ENCODE measurements at regions not wholly inside any gene's neighbourhood (a gene's known extent, or its start where the extent isn't known, plus 50 kb on each side); places are given as distances from the start of the nearest gene placed in this dataset.

DNA sequence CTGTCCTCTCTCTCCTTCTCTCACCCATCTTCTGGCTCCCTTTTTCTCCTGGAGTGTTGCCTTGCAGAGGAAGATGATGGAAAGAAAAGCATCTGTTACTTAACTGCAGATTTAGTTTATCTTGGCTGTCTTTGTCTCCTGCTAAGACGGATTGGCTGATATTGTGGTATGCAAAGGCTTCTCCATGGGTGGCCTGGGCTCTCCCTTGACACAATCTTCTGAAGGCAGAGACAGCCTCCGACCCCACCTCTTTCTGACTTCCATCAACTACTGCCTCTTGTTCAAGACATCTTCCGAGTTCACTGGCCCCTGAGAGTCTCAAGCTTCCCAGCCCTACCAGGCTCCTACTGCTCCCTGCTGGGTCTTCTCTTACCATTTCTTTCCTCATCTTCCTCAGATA is 403.7 kb downstream of the LRRC70 start (continued):
- TF ChIP-seq, protein P1, sequence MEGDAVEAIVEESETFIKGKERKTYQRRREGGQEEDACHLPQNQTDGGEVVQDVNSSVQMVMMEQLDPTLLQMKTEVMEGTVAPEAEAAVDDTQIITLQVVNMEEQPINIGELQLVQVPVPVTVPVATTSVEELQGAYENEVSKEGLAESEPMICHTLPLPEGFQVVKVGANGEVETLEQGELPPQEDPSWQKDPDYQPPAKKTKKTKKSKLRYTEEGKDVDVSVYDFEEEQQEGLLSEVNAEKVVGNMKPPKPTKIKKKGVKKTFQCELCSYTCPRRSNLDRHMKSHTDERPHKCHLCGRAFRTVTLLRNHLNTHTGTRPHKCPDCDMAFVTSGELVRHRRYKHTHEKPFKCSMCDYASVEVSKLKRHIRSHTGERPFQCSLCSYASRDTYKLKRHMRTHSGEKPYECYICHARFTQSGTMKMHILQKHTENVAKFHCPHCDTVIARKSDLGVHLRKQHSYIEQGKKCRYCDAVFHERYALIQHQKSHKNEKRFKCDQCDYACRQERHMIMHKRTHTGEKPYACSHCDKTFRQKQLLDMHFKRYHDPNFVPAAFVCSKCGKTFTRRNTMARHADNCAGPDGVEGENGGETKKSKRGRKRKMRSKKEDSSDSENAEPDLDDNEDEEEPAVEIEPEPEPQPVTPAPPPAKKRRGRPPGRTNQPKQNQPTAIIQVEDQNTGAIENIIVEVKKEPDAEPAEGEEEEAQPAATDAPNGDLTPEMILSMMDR (IDR thresholded peaks at IDR 0.05) = no peak
- TF ChIP-seq, protein P2, sequence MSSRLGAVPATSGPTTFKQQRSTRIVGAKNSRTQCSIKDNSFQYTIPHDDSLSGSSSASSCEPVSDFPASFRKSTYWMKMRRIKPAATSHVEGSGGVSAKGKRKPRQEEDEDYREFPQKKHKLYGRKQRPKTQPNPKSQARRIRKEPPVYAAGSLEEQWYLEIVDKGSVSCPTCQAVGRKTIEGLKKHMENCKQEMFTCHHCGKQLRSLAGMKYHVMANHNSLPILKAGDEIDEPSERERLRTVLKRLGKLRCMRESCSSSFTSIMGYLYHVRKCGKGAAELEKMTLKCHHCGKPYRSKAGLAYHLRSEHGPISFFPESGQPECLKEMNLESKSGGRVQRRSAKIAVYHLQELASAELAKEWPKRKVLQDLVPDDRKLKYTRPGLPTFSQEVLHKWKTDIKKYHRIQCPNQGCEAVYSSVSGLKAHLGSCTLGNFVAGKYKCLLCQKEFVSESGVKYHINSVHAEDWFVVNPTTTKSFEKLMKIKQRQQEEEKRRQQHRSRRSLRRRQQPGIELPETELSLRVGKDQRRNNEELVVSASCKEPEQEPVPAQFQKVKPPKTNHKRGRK (CRISPR knock-in tag; IDR thresholded peaks at IDR 0.05; ENCODE audit: borderline replicate concordance) = no peak

DNA sequence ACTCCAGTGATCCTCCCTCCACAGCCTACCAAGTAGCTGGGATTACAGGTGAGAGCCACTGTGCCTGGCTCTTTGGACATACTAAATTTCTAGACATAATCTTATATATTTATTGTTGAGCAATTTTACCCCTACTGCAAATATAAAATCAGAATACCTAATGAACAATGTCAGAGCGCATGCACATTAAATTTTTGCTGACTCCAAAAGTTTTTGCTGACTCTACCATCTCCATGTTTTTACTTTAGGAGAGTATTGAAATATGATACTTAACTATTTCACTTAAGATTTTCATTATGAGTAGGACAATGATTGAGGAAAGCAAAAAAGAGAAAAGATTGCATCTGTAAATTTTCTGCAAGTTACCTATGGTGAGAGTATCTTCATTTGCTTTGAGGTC is 402.3 kb downstream of the LRRC70 start:
- no peak for ATAC-seq
- peaks cover 42% of the 10 kb centered on the region for H3K4me1 Mint-ChIP-seq
- H3K36me3 Mint-ChIP-seq = peaks cover 13% of the 10 kb centered on the region
- H3K4me3 Mint-ChIP-seq = no peak overlapping the region
- DNase-seq (ENCODE audit: low spot score) = no peak
- ChIA-PET POLR2A (no interaction called here), CTCF (no interaction called here)
- no peaks in the 10 kb centered on the region for H3K27me3 Mint-ChIP-seq (ENCODE audit: low read depth)
- peaks cover 15% of the 10 kb centered on the region for H3K9me3 Mint-ChIP-seq
- no peak overlapping the region for H3K27ac Mint-ChIP-seq
- TF ChIP-seq, protein P3, sequence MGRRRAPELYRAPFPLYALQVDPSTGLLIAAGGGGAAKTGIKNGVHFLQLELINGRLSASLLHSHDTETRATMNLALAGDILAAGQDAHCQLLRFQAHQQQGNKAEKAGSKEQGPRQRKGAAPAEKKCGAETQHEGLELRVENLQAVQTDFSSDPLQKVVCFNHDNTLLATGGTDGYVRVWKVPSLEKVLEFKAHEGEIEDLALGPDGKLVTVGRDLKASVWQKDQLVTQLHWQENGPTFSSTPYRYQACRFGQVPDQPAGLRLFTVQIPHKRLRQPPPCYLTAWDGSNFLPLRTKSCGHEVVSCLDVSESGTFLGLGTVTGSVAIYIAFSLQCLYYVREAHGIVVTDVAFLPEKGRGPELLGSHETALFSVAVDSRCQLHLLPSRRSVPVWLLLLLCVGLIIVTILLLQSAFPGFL (CRISPR knock-in tag; IDR thresholded peaks at IDR 0.05; ENCODE audit: borderline replicate concordance) = no peak
- TF ChIP-seq PRRX2 (CRISPR knock-in tag; IDR thresholded peaks at IDR 0.05) = no peak
- TF ChIP-seq ZNF232 (CRISPR knock-in tag; IDR thresholded peaks at IDR 0.05) = no peak

DNA sequence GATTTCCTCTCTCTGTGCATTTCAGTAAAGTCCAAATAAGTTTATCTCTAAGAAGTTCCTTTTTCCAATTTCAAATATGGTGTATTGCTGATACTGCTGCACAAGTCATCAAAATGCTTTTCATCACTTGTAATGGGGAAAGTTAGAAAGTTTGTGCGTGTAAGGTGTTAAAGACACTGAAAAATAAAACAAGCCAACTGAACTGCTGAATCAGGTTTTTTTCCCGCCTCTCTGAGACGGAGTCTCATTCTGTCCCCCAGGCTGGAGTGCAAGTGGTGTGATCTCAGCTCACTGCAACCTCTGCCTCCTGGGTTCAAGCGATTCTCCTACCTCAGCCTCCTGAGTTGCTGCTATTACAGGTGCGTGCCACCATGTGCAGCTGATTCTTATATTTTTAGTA is 400.9 kb downstream of the LRRC70 start:
- Mint-ChIP-seq H3K27me3 (ENCODE audit: low read depth) (no peaks in the 10 kb centered on the region), H3K36me3 (no peaks in the 10 kb centered on the region), H3K4me1 (peaks cover 43% of the 10 kb centered on the region), H3K9me3 (peaks cover 3% of the 10 kb centered on the region), H3K27ac (no peak overlapping the region), H3K4me3 (no peak overlapping the region)
- CTCF ChIA-PET = no interaction called here
- POLR2A ChIA-PET = no interaction called here
- DNase-seq (ENCODE audit: low spot score) = no peak
- ATAC-seq = no peak
- TF ChIP-seq, protein P4, sequence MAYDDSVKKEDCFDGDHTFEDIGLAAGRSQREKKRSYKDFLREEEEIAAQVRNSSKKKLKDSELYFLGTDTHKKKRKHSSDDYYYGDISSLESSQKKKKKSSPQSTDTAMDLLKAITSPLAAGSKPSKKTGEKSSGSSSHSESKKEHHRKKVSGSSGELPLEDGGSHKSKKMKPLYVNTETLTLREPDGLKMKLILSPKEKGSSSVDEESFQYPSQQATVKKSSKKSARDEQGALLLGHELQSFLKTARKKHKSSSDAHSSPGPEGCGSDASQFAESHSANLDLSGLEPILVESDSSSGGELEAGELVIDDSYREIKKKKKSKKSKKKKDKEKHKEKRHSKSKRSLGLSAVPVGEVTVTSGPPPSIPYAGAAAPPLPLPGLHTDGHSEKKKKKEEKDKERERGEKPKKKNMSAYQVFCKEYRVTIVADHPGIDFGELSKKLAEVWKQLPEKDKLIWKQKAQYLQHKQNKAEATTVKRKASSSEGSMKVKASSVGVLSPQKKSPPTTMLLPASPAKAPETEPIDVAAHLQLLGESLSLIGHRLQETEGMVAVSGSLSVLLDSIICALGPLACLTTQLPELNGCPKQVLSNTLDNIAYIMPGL (CRISPR knock-in tag; IDR thresholded peaks at IDR 0.05) = no peak
- TF ChIP-seq MXD4 (CRISPR knock-in tag; IDR thresholded peaks at IDR 0.05; ENCODE audit: borderline replicate concordance) (no peak), ZNF423 (CRISPR knock-in tag; IDR thresholded peaks at IDR 0.05) (no peak), NFE2L1 (CRISPR knock-in tag; IDR thresholded peaks at IDR 0.05) (no peak), ZNF121 (CRISPR knock-in tag; IDR thresholded peaks at IDR 0.05) (no peak), GABPB1 (CRISPR knock-in tag; IDR thresholded peaks at IDR 0.05) (no peak), JAZF1 (CRISPR knock-in tag; IDR thresholded peaks at IDR 0.05) (no peak), TEAD1 (CRISPR knock-in tag; IDR thresholded peaks at IDR 0.05) (no peak)
- TF ChIP-seq, protein P5, sequence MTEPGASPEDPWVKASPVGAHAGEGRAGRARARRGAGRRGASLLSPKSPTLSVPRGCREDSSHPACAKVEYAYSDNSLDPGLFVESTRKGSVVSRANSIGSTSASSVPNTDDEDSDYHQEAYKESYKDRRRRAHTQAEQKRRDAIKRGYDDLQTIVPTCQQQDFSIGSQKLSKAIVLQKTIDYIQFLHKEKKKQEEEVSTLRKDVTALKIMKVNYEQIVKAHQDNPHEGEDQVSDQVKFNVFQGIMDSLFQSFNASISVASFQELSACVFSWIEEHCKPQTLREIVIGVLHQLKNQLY (CRISPR knock-in tag; IDR thresholded peaks at IDR 0.05) = no peak
- TF ChIP-seq, protein P6, sequence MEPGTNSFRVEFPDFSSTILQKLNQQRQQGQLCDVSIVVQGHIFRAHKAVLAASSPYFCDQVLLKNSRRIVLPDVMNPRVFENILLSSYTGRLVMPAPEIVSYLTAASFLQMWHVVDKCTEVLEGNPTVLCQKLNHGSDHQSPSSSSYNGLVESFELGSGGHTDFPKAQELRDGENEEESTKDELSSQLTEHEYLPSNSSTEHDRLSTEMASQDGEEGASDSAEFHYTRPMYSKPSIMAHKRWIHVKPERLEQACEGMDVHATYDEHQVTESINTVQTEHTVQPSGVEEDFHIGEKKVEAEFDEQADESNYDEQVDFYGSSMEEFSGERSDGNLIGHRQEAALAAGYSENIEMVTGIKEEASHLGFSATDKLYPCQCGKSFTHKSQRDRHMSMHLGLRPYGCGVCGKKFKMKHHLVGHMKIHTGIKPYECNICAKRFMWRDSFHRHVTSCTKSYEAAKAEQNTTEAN (CRISPR knock-in tag; IDR thresholded peaks at IDR 0.05) = no peak
- TF ChIP-seq, protein P7, sequence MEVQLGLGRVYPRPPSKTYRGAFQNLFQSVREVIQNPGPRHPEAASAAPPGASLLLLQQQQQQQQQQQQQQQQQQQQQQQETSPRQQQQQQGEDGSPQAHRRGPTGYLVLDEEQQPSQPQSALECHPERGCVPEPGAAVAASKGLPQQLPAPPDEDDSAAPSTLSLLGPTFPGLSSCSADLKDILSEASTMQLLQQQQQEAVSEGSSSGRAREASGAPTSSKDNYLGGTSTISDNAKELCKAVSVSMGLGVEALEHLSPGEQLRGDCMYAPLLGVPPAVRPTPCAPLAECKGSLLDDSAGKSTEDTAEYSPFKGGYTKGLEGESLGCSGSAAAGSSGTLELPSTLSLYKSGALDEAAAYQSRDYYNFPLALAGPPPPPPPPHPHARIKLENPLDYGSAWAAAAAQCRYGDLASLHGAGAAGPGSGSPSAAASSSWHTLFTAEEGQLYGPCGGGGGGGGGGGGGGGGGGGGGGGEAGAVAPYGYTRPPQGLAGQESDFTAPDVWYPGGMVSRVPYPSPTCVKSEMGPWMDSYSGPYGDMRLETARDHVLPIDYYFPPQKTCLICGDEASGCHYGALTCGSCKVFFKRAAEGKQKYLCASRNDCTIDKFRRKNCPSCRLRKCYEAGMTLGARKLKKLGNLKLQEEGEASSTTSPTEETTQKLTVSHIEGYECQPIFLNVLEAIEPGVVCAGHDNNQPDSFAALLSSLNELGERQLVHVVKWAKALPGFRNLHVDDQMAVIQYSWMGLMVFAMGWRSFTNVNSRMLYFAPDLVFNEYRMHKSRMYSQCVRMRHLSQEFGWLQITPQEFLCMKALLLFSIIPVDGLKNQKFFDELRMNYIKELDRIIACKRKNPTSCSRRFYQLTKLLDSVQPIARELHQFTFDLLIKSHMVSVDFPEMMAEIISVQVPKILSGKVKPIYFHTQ (CRISPR knock-in tag; IDR thresholded peaks at IDR 0.05) = no peak
- TF ChIP-seq, protein P8, sequence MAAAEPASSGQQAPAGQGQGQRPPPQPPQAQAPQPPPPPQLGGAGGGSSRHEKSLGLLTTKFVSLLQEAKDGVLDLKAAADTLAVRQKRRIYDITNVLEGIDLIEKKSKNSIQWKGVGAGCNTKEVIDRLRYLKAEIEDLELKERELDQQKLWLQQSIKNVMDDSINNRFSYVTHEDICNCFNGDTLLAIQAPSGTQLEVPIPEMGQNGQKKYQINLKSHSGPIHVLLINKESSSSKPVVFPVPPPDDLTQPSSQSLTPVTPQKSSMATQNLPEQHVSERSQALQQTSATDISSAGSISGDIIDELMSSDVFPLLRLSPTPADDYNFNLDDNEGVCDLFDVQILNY (CRISPR knock-in tag; IDR thresholded peaks at IDR 0.05) = no peak
- TF ChIP-seq, protein P9, sequence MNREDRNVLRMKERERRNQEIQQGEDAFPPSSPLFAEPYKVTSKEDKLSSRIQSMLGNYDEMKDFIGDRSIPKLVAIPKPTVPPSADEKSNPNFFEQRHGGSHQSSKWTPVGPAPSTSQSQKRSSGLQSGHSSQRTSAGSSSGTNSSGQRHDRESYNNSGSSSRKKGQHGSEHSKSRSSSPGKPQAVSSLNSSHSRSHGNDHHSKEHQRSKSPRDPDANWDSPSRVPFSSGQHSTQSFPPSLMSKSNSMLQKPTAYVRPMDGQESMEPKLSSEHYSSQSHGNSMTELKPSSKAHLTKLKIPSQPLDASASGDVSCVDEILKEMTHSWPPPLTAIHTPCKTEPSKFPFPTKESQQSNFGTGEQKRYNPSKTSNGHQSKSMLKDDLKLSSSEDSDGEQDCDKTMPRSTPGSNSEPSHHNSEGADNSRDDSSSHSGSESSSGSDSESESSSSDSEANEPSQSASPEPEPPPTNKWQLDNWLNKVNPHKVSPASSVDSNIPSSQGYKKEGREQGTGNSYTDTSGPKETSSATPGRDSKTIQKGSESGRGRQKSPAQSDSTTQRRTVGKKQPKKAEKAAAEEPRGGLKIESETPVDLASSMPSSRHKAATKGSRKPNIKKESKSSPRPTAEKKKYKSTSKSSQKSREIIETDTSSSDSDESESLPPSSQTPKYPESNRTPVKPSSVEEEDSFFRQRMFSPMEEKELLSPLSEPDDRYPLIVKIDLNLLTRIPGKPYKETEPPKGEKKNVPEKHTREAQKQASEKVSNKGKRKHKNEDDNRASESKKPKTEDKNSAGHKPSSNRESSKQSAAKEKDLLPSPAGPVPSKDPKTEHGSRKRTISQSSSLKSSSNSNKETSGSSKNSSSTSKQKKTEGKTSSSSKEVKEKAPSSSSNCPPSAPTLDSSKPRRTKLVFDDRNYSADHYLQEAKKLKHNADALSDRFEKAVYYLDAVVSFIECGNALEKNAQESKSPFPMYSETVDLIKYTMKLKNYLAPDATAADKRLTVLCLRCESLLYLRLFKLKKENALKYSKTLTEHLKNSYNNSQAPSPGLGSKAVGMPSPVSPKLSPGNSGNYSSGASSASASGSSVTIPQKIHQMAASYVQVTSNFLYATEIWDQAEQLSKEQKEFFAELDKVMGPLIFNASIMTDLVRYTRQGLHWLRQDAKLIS (CRISPR knock-in tag; IDR thresholded peaks at IDR 0.05; ENCODE audit: borderline replicate concordance) = no peak
